K562 (cell line): ENCODE measurements at regions not wholly inside any gene's neighbourhood (a gene's known extent, or its start where the extent isn't known, plus 50 kb on each side); places are given as distances from the start of the nearest gene placed in this dataset.

ENCODE experiments used
- ATAC-seq: fragments of 200-7000 bp; cut with Tn5 transposase; 3 replicates; pipeline ENCODE4 v1.9.1; 2020; ENCODE audit warnings: moderate library complexity
- BruUV-seq: library from RNA; stranded (reverse); fragments of 400-500 nt; replicated peaks from 2 replicates; lab custom pipeline; 2021; lab: Mats Ljungman, UMichigan
- CTCF ChIA-PET: fragments of 300-600 bp; formaldehyde crosslinking; extraction: SDS; loops from one replicate; lab custom pipeline; 2021; ENCODE audit warnings: low intra/inter-chr PET ratio; lab: Yijun Ruan, JAX
- POLR2A ChIA-PET: fragments of 300-600, 350-650 bp; sonication (Branson Sonifier 250); formaldehyde crosslinking; extraction: SDS; loops from one replicate; lab custom pipeline; 2021; ENCODE audit warnings: antibody characterized with exemption, inconsistent platforms; lab: Yijun Ruan, JAX
- DNase-seq, 4 experiments: peaks; one replicate each; pipeline versions ENCODE4 v3.0.0 to v3.0.0-alpha.2; 2011 to 2018; ENCODE audit warnings: low spot score in 3 of 4, mixed read lengths in 3 of 4; ENCODE audit errors: extremely low read depth in 1 of 4
- FAIRE-seq: peaks from 2 replicates; lab custom pipeline; 2011; peaks lifted over from hg19 to GRCh38; lab: Jason Lieb, UNC
- H2AFZ ChIP-seq: 2 replicates; pipeline ENCODE4 v1.6.0; 2011; ENCODE audit warnings: low read depth, low read length, control low read depth, inconsistent platforms
- H3K27ac ChIP-seq: fragments of 200-600 bp; 3 replicates; pipeline ENCODE4 v1.8.0; 2011; ENCODE audit warnings: low read depth, mild to moderate bottlenecking, control low read depth, inconsistent platforms, low read length, moderate library complexity, mixed read lengths; ENCODE audit errors: extremely low read depth
- H3K27me3 ChIP-seq, 2 experiments: fragments of 300-600 bp in 1 of 2; 2 replicates in 1 of 2; 3 replicates in 1 of 2; pipeline versions ENCODE4 v1.6.0 to v1.8.0; 2011; ENCODE audit warnings: inconsistent platforms in 2 of 2, low read length in 2 of 2, mild to moderate bottlenecking in 1 of 2, mixed read lengths in 1 of 2, moderate library complexity in 1 of 2; ENCODE audit not compliant: control insufficient read depth in 2 of 2, insufficient read depth in 2 of 2
- H3K36me3 ChIP-seq: fragments of 300-600 bp; 3 replicates; pipeline ENCODE4 v1.8.0; 2011; ENCODE audit warnings: mild to moderate bottlenecking, low read length, inconsistent platforms; ENCODE audit not compliant: control insufficient read depth, insufficient read depth
- H3K4me1 ChIP-seq, 2 experiments: fragments of 200-600 bp in 1 of 2; replicated peaks in 1 of 2; 2 replicates in 1 of 2; 3 replicates in 1 of 2; pipeline versions ENCODE4 v1.5.1 to v1.8.0; 2011; ENCODE audit warnings: inconsistent platforms in 2 of 2, low read length in 2 of 2, mild to moderate bottlenecking in 1 of 2, mixed read lengths in 1 of 2, moderate library complexity in 1 of 2; ENCODE audit not compliant: control insufficient read depth in 2 of 2, insufficient read depth in 2 of 2
- H3K4me2 ChIP-seq: 2 replicates; pipeline ENCODE4 v1.6.1; 2011; ENCODE audit warnings: low read length, control low read depth, inconsistent platforms, mixed read lengths; ENCODE audit not compliant: insufficient read depth
- H3K4me3 ChIP-seq: fragments of 200-600 bp; sonication (generic), shearing (Covaris generic); 2 replicates; pipeline ENCODE4 v1.5.1; 2016; ENCODE audit warnings: control low read depth, inconsistent platforms
- H3K79me2 ChIP-seq: fragments of 200-600 bp; 3 replicates; pipeline ENCODE4 v1.8.0; 2011; ENCODE audit warnings: low read length, inconsistent platforms; ENCODE audit not compliant: control insufficient read depth, insufficient read depth
- H3K9ac ChIP-seq, 2 experiments: 2 replicates each; pipeline versions ENCODE4 v1.6.0 to v1.6.1; 2011; ENCODE audit warnings: low read depth in 2 of 2, low read length in 2 of 2, control low read depth in 1 of 2, inconsistent platforms in 1 of 2, mild to moderate bottlenecking in 1 of 2, mixed read lengths in 1 of 2; ENCODE audit not compliant: insufficient read depth in 1 of 2
- H3K9me1 ChIP-seq: one replicate; pipeline ENCODE4 v1.6.0; 2011; ENCODE audit warnings: inconsistent platforms, mild to moderate bottlenecking, low read length, moderate library complexity; ENCODE audit not compliant: control insufficient read depth, insufficient read depth
- H3K9me3 ChIP-seq: replicated peaks from 2 replicates; pipeline ENCODE4 v1.5.1; 2011; ENCODE audit warnings: low read depth, low read length, inconsistent platforms; ENCODE audit not compliant: control insufficient read depth, insufficient read depth
- H4K20me1 ChIP-seq: replicated peaks from 2 replicates; pipeline ENCODE4 v1.6.1; 2011; ENCODE audit warnings: low read length, inconsistent platforms, mixed read lengths; ENCODE audit not compliant: control insufficient read depth, insufficient read depth
- COPS2 ChIP-seq: fragments of 450-650 bp; conservative IDR thresholded peaks from 2 replicates; pipeline ENCODE4 v1.6.1; 2016; ENCODE audit warnings: mild to moderate bottlenecking, moderate library complexity
- DMBX1 ChIP-seq: fragments of 250-450 bp; sonication (Bioruptor Pico); IDR thresholded peaks from 2 replicates; pipeline ENCODE4 v1.8.0; 2022; ENCODE audit warnings: inconsistent platforms, mild to moderate bottlenecking, moderate library complexity, borderline replicate concordance
- IRF9 ChIP-seq: fragments of 450-650 bp; IDR thresholded peaks from 2 replicates; pipeline ENCODE4 v1.6.1; 2016; ENCODE audit warnings: missing biosample characterization, missing genetic modification characterization
- MAZ ChIP-seq, 2 experiments: fragments of 450-650 bp in 1 of 2; sonication (generic) in 1 of 2; formaldehyde crosslinking; IDR thresholded peaks in 1 of 2; conservative IDR thresholded peaks in 1 of 2; 2 replicates each; pipeline versions ENCODE4 v1.4.0 to v1.5.0; 2020; ENCODE audit warnings: mild to moderate bottlenecking in 1 of 2, missing genetic modification reagents in 1 of 2
- NKRF ChIP-seq: fragments of 450-650 bp; IDR thresholded peaks from 2 replicates; pipeline ENCODE4 v1.6.1; 2016; ENCODE audit warnings: borderline replicate concordance
- WGBS: fragments of 100-300 bp; shearing (Covaris generic); methylation state at CpG from one replicate; pipeline ENCODE4 v1.1.6; 2016; ENCODE audit warnings: low coverage, mixed read lengths; ENCODE audit not compliant: insufficient coverage; ENCODE audit errors: missing lambda C conversion rate; 5-methylcytosine and 5-hydroxymethylcytosine counted together
- in situ Hi-C: fragments of 300-500 bp; cut with MboI; formaldehyde crosslinking; loops from 4 replicates; pipeline ENCODE4 v1.15.0; 2018; ENCODE audit warnings: inconsistent platforms, mixed read lengths
- intact Hi-C: fragments of 100-400 bp; cut with micrococcal nuclease; formaldehyde crosslinking; loops from 2 replicates; pipeline ENCODE4 v1.14.2; 2022

- TF ChIP-seq NKRF: no peak
- TF ChIP-seq MAZ (CRISPR knock-in tag; conservative IDR thresholded peaks at IDR 0.05 in 1 of 2, IDR thresholded peaks at IDR 0.05 in 1 of 2): no peak
- TF ChIP-seq, all 486 proteins: peak for 0
- Histone ChIP-seq H3K4me3 (no peak overlapping the region), H3K4me2 (no peak overlapping the region), H2AFZ (no peak overlapping the region), H3K9me3 (no peaks in the 10 kb centered on the region), H3K9me1 (no peaks in the 10 kb centered on the region), H3K4me1 (no peaks in the 10 kb centered on the region), H4K20me1 (no peaks in the 10 kb centered on the region), H3K27ac (no peak overlapping the region), H3K27me3 (no peaks in the 10 kb centered on the region), H3K9ac (no peak overlapping the region), H3K36me3 (no peaks in the 10 kb centered on the region), H3K79me2 (no peaks in the 10 kb centered on the region)
- WGBS: 0% methylated on average over 3 of the region's 3 CpGs
- BruUV-seq: no TSS peak
- ChIA-PET CTCF (no interaction called here), POLR2A (no interaction called here)
- no peak for ATAC-seq
- intact Hi-C loops: no loop called here
- no peak for FAIRE-seq
- in situ Hi-C loops: no loop called here
- DNase-seq: no peak
These were observed 2465.1 kb upstream of the PCDH20 start for GRCh38 chr13:63880705-63881104.

GRCh38 chr13:63873936-63874335 lies 2458.3 kb upstream of the PCDH20 start:
- no TSS peak for BruUV-seq
- H3K27me3 ChIP-seq: no peaks in the 10 kb centered on the region
- no peaks in the 10 kb centered on the region for H3K9me1 ChIP-seq
- no peak overlapping the region for H3K9ac ChIP-seq
- ATAC-seq (no peak), DNase-seq (no peak), FAIRE-seq (no peak)
- H3K36me3 ChIP-seq: no peaks in the 10 kb centered on the region
- H2AFZ ChIP-seq: no peak overlapping the region
- TF ChIP-seq IRF9 (tag) (peak; percentile 78; the same call in 1 of the 2 replicates), DMBX1 (peak; percentile 68), COPS2 (no peak)
- intact Hi-C loops: no loop called here
- 5% methylated on average over 4 of the region's 5 CpGs for WGBS
- ChIA-PET POLR2A (no interaction called here), CTCF (no interaction called here)
- no peaks in the 10 kb centered on the region for H3K4me1 ChIP-seq
- H4K20me1 ChIP-seq: no peaks in the 10 kb centered on the region
- H3K27ac ChIP-seq: no peak overlapping the region
- in situ Hi-C loops: no loop called here
- no peak overlapping the region for H3K4me2 ChIP-seq
- H3K4me3 ChIP-seq: no peak overlapping the region
- no peaks in the 10 kb centered on the region for H3K9me3 ChIP-seq
- H3K79me2 ChIP-seq: no peaks in the 10 kb centered on the region
